PFSK-1 (cell line): ENCODE measurements at regions not wholly inside any gene's neighbourhood (a gene's known extent, or its start where the extent isn't known, plus 50 kb on each side); places are given as distances from the start of the nearest gene placed in this dataset.

ENCODE experiments used
- FOXP2 ChIP-seq: optimal IDR thresholded peaks from 2 replicates; pipeline ENCODE3; 2011; ENCODE audit warnings: borderline replicate concordance, control low read depth, inconsistent platforms; ENCODE audit not compliant: insufficient read depth; ENCODE audit errors: extremely low read length, extremely low read depth
- POLR2AphosphoS5 ChIP-seq: IDR thresholded peaks from 2 replicates; pipeline ENCODE4 v1.6.1; 2012; ENCODE audit warnings: low read depth, mild to moderate bottlenecking, control low read depth, low read length, moderate library complexity
- SIN3A ChIP-seq: IDR thresholded peaks from 2 replicates; pipeline ENCODE4 v1.6.1; 2012; ENCODE audit warnings: mild to moderate bottlenecking, low read length, moderate library complexity, borderline replicate concordance; ENCODE audit not compliant: insufficient read depth
- TAF1 ChIP-seq: IDR thresholded peaks from 2 replicates; pipeline ENCODE4 v1.6.1; 2012; ENCODE audit warnings: low read length, control low read depth, borderline replicate concordance; ENCODE audit not compliant: insufficient read depth
- TF ChIP-seq, protein P1 (sequence below), 2 experiments: IDR thresholded peaks; 2 replicates each; pipeline versions ENCODE4 v1.6.1 to v1.8.0; 2011 to 2012; ENCODE audit warnings: low read depth in 2 of 2, low read length in 2 of 2, control low read depth in 1 of 2, inconsistent platforms in 1 of 2, mild to moderate bottlenecking in 1 of 2, moderate library complexity in 1 of 2; ENCODE audit not compliant: insufficient read depth in 1 of 2

- TF ChIP-seq POLR2AphosphoS5: no peak
- no peak for TF ChIP-seq TAF1
- TF ChIP-seq, protein P1, sequence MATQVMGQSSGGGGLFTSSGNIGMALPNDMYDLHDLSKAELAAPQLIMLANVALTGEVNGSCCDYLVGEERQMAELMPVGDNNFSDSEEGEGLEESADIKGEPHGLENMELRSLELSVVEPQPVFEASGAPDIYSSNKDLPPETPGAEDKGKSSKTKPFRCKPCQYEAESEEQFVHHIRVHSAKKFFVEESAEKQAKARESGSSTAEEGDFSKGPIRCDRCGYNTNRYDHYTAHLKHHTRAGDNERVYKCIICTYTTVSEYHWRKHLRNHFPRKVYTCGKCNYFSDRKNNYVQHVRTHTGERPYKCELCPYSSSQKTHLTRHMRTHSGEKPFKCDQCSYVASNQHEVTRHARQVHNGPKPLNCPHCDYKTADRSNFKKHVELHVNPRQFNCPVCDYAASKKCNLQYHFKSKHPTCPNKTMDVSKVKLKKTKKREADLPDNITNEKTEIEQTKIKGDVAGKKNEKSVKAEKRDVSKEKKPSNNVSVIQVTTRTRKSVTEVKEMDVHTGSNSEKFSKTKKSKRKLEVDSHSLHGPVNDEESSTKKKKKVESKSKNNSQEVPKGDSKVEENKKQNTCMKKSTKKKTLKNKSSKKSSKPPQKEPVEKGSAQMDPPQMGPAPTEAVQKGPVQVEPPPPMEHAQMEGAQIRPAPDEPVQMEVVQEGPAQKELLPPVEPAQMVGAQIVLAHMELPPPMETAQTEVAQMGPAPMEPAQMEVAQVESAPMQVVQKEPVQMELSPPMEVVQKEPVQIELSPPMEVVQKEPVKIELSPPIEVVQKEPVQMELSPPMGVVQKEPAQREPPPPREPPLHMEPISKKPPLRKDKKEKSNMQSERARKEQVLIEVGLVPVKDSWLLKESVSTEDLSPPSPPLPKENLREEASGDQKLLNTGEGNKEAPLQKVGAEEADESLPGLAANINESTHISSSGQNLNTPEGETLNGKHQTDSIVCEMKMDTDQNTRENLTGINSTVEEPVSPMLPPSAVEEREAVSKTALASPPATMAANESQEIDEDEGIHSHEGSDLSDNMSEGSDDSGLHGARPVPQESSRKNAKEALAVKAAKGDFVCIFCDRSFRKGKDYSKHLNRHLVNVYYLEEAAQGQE (IDR thresholded peaks at IDR 0.05; ENCODE audit: insufficient read depth in 1 of 2, low read depth in 2 of 2, low read length in 2 of 2): no peak
- no peak for TF ChIP-seq SIN3A
- TF ChIP-seq FOXP2: no peak
Measured at GRCh38 chr3:124156866-124157712, 165.2 kb upstream of the ROPN1 start.

DNA sequence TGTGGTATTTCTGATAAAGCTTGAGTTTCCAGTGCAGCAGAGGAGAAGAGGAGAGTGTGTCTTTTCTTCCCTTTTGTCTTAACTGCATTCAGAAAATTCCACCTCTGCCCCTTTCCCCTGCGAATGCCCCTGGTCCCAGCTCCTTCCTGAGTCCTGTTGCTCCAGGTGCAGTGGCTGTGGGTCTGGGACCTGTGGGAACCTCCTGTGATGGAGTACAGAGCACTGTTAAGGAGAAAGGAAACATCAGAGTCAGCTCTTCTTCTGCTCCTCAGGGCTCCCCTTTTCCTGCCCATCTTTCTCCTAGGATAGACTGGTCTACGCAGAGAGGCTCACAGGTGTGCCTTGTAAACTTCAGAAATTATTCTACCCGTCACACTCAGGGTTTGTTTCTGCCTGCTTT, 165.8 kb upstream of the ROPN1 start:
- TF ChIP-seq SIN3A: no peak
- TF ChIP-seq TAF1: no peak
- no peak for TF ChIP-seq POLR2AphosphoS5
- no peak for TF ChIP-seq FOXP2
- TF ChIP-seq, protein P1 (IDR thresholded peaks at IDR 0.05; ENCODE audit: insufficient read depth in 1 of 2, low read depth in 2 of 2, low read length in 2 of 2): no peak

DNA sequence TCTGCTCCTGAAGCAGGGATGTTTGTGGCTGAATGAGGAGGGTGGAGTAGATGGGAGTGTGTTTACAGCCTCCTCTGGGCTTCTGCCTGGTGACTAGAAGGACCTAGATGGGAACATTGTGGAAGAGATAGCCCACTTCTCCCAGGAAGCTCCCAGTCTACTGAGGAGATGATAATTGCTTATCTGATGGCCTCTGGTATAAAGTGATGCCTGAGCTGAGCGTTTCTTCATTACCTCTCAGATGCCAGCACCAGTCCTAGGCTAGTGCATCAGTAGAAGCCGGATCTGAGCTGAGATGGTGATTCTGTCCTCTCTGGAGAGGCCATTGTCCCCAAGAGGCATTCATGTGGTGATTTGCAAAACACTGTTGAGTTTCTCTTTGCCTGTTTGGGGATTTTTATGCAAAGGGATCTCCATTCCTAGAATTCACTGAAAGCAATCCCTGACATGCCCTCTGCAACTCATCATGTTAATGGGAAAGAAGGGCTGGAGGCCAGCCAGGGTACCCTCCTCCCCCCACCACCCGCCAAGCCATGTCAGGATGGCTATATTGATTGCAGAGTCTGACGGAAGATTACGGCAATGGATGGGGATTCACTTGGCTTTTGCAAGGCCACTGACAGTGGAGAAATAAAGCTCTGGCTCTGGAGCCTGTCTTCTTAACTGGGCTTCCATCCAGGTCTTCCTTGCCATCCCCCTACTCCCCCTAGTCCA, 166.4 kb upstream of the ROPN1 start:
- TF ChIP-seq, protein P1 (IDR thresholded peaks at IDR 0.05; ENCODE audit: insufficient read depth in 1 of 2, low read depth in 2 of 2, low read length in 2 of 2): no peak
- TF ChIP-seq SIN3A: no peak
- TF ChIP-seq FOXP2: no peak
- no peak for TF ChIP-seq POLR2AphosphoS5
- TF ChIP-seq TAF1: no peak

GRCh38 chr3:124161448-124161847, 169.5 kb upstream of the ROPN1 start:
- TF ChIP-seq POLR2AphosphoS5: no peak
- TF ChIP-seq, protein P1 (IDR thresholded peaks at IDR 0.05; ENCODE audit: insufficient read depth in 1 of 2, low read depth in 2 of 2, low read length in 2 of 2): no peak
- no peak for TF ChIP-seq SIN3A
- TF ChIP-seq TAF1: no peak
- no peak for TF ChIP-seq FOXP2

DNA sequence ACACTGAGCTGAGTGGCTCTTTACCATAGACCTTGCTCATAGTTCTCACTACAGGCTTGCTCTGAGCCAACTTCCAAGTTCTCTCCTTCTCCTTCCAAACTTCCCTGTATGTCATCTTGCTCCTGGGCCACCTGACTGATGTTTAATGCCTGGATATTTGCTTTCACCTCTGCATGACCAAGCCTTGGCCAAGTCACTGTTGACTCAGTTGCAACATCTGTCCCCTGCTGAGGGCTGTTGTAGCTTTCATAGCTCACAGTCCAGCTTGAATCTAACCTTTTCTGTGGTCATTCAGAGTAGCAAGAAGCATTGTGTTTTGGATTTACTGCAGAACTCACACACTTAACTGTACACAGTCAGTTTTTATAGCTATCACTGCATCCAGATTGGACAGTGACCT, 171.8 kb upstream of the ROPN1 start:
- TF ChIP-seq POLR2AphosphoS5 (no peak), TAF1 (no peak), SIN3A (no peak), FOXP2 (no peak)
- TF ChIP-seq, protein P1 (IDR thresholded peaks at IDR 0.05; ENCODE audit: insufficient read depth in 1 of 2, low read depth in 2 of 2, low read length in 2 of 2): no peak
